T-helper 2 cell treated with Interferon-gamma antibody and Interleukin-4, amounts not matched to agents 5 μg/mL and 100 μg/mL, for 36 hours (primary cell): ENCODE measurements at regions not wholly inside any gene's neighbourhood (a gene's known extent, or its start where the extent isn't known, plus 50 kb on each side); places are given as distances from the start of the nearest gene placed in this dataset.

ENCODE experiments used
- DNase-seq: peaks from one replicate; pipeline ENCODE4 v3.0.0; 2021; ENCODE audit warnings: low spot score
- H3K27ac Mint-ChIP-seq: one replicate; pipeline ENCODE4 v1.8.0; 2021; ENCODE audit warnings: mild to moderate bottlenecking, mixed read lengths
- H3K27me3 Mint-ChIP-seq: one replicate; pipeline ENCODE4 v1.8.0; 2021; ENCODE audit warnings: low read depth, mixed read lengths
- H3K36me3 Mint-ChIP-seq: one replicate; pipeline ENCODE4 v1.8.0; 2021; ENCODE audit warnings: low read depth, mixed read lengths
- H3K4me1 Mint-ChIP-seq: one replicate; pipeline ENCODE4 v1.8.0; 2021; ENCODE audit warnings: low read depth, mixed read lengths
- H3K4me3 Mint-ChIP-seq: one replicate; pipeline ENCODE4 v1.8.0; 2022; ENCODE audit warnings: mild to moderate bottlenecking, moderate library complexity, mixed read lengths
- H3K9me3 Mint-ChIP-seq: one replicate; pipeline ENCODE4 v1.8.0; 2021; ENCODE audit warnings: mixed read lengths

GRCh38 chr2:122244598-122245229 lies 489.3 kb downstream of the TSN start:
- no peak for DNase-seq
- Mint-ChIP-seq H3K36me3 (no peaks in the 10 kb centered on the region), H3K4me3 (no peak overlapping the region), H3K4me1 (no peaks in the 10 kb centered on the region), H3K27ac (no peak overlapping the region), H3K27me3 (peaks cover 2% of the 10 kb centered on the region), H3K9me3 (no peaks in the 10 kb centered on the region)

- no peak overlapping the region for H3K27ac Mint-ChIP-seq
- DNase-seq, result no peak
- no peaks in the 10 kb centered on the region for H3K9me3 Mint-ChIP-seq
- no peaks in the 10 kb centered on the region for H3K36me3 Mint-ChIP-seq
- peaks cover under 1% of the 10 kb centered on the region for H3K27me3 Mint-ChIP-seq
- no peak overlapping the region for H3K4me3 Mint-ChIP-seq
- no peaks in the 10 kb centered on the region for H3K4me1 Mint-ChIP-seq
These were observed 494.2 kb downstream of the TSN start for GRCh38 chr2:122249673-122250072.

DNA sequence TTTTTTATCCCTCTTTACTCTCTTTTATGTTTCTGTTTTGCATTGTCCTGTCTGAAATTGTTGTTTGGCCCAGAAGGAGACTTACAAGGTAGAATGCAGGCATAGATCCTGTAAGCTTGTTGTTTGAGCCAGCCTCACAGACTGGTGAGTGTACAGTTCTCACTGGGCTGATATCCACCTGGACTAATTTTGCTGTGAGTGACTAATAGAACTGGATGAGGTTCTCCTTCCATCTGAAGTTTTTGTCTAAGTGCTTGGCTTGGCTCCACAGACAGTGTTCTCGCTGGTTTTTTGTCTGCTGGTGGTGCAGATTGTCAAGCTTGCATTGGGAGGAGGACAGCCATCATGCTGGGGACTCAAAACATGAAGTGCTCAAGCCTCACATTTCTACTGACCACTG lies 495.7 kb downstream of the TSN start:
- Mint-ChIP-seq H3K4me3 (no peak overlapping the region), H3K4me1 (no peaks in the 10 kb centered on the region), H3K27ac (no peak overlapping the region), H3K27me3 (no peaks in the 10 kb centered on the region), H3K36me3 (no peaks in the 10 kb centered on the region), H3K9me3 (no peaks in the 10 kb centered on the region)
- no peak for DNase-seq

- Mint-ChIP-seq H3K9me3 (no peaks in the 10 kb centered on the region), H3K27me3 (no peaks in the 10 kb centered on the region), H3K36me3 (no peaks in the 10 kb centered on the region), H3K4me3 (no peak overlapping the region), H3K27ac (no peak overlapping the region), H3K4me1 (no peaks in the 10 kb centered on the region)
- DNase-seq, result no peak
These were observed 496.1 kb downstream of the TSN start for GRCh38 chr2:122251566-122251965.

- Mint-ChIP-seq H3K4me3 (no peak overlapping the region), H3K27me3 (no peaks in the 10 kb centered on the region), H3K9me3 (no peaks in the 10 kb centered on the region), H3K36me3 (no peaks in the 10 kb centered on the region), H3K27ac (no peak overlapping the region), H3K4me1 (no peaks in the 10 kb centered on the region)
- no peak for DNase-seq
These were observed 500.5 kb downstream of the TSN start for GRCh38 chr2:122255924-122256323.

- no peaks in the 10 kb centered on the region for H3K36me3 Mint-ChIP-seq
- no peak for DNase-seq
- H3K4me1 Mint-ChIP-seq, result no peaks in the 10 kb centered on the region
- H3K27me3 Mint-ChIP-seq, result no peaks in the 10 kb centered on the region
- H3K9me3 Mint-ChIP-seq, result no peaks in the 10 kb centered on the region
- no peak overlapping the region for H3K27ac Mint-ChIP-seq
- no peak overlapping the region for H3K4me3 Mint-ChIP-seq
These were observed 506.5 kb downstream of the TSN start for GRCh38 chr2:122261911-122262310.

DNA sequence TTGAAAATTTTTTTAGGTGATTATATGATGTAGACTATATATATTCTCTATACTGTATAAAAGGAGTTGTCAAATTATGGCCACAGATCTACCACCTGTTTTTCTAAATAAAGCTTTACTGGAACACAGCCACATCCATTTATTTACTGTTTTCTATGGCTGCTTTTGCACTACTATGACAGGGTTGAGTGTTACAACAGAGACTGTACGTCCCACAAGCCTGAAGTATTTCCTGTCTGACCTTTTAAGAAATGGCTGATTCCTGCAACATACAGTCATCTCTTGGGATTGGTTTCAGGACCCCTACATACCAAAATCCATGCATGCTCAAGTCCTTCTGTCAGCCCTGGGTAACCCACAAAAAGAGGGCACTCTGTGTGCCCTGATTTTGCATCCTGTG lies 508.3 kb downstream of the TSN start:
- H3K27me3 Mint-ChIP-seq, result no peaks in the 10 kb centered on the region
- H3K27ac Mint-ChIP-seq, result no peak overlapping the region
- no peak for DNase-seq
- H3K9me3 Mint-ChIP-seq, result no peaks in the 10 kb centered on the region
- H3K4me1 Mint-ChIP-seq, result no peaks in the 10 kb centered on the region
- H3K4me3 Mint-ChIP-seq, result no peak overlapping the region
- H3K36me3 Mint-ChIP-seq, result no peaks in the 10 kb centered on the region

GRCh38 chr2:122266636-122267035 lies 511.2 kb downstream of the TSN start:
- Mint-ChIP-seq H3K4me1 (no peaks in the 10 kb centered on the region), H3K27ac (no peak overlapping the region), H3K9me3 (no peaks in the 10 kb centered on the region), H3K4me3 (no peak overlapping the region), H3K27me3 (no peaks in the 10 kb centered on the region), H3K36me3 (no peaks in the 10 kb centered on the region)
- no peak for DNase-seq

- DNase-seq, result no peak
- no peaks in the 10 kb centered on the region for H3K36me3 Mint-ChIP-seq
- no peak overlapping the region for H3K4me3 Mint-ChIP-seq
- H3K4me1 Mint-ChIP-seq, result no peaks in the 10 kb centered on the region
- no peaks in the 10 kb centered on the region for H3K27me3 Mint-ChIP-seq
- no peak overlapping the region for H3K27ac Mint-ChIP-seq
- H3K9me3 Mint-ChIP-seq, result no peaks in the 10 kb centered on the region
These were observed 512.5 kb downstream of the TSN start for GRCh38 chr2:122267947-122268346.

- no peak for DNase-seq
- no peaks in the 10 kb centered on the region for H3K36me3 Mint-ChIP-seq
- no peak overlapping the region for H3K27ac Mint-ChIP-seq
These were observed 518.5 kb downstream of the TSN start for GRCh38 chr2:122273785-122274419.

GRCh38 chr2:122277956-122278355 lies 522.5 kb downstream of the TSN start:
- Mint-ChIP-seq H3K4me3 (no peak overlapping the region), H3K4me1 (no peaks in the 10 kb centered on the region), H3K27ac (no peak overlapping the region), H3K27me3 (no peaks in the 10 kb centered on the region), H3K36me3 (no peaks in the 10 kb centered on the region), H3K9me3 (peaks cover 8% of the 10 kb centered on the region)
- no peak for DNase-seq

More at GRCh38 chr2:122273785-122274419, 518.5 kb downstream of the TSN start:
- Mint-ChIP-seq H3K4me1 (no peaks in the 10 kb centered on the region), H3K27me3 (no peaks in the 10 kb centered on the region), H3K9me3 (peaks cover 8% of the 10 kb centered on the region), H3K4me3 (no peak overlapping the region)

DNA sequence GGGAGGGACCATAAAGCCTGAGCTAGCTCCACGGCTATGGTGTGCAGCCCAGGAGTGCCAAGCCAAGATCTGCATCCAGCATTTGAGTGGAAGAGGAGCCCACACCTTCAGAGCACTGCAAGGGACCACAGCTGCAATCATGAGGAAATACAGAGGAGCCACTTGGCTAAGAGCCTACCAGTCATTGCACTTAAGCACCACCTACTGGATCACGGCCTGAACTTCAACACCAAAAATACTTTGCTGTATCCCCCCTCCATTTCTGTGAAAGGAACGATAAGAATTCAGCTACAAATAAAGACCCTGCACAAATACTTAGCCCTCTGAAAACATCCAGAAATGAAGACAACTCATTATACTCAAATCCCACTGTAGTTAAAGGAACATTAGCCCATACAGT lies 545.3 kb downstream of the TSN start:
- no peaks in the 10 kb centered on the region for H3K4me1 Mint-ChIP-seq
- no peaks in the 10 kb centered on the region for H3K9me3 Mint-ChIP-seq
- no peak overlapping the region for H3K27ac Mint-ChIP-seq
- H3K36me3 Mint-ChIP-seq, result no peaks in the 10 kb centered on the region
- no peaks in the 10 kb centered on the region for H3K27me3 Mint-ChIP-seq
- H3K4me3 Mint-ChIP-seq, result no peak overlapping the region
- no peak for DNase-seq

- Mint-ChIP-seq H3K27me3 (no peaks in the 10 kb centered on the region), H3K36me3 (no peaks in the 10 kb centered on the region), H3K9me3 (no peaks in the 10 kb centered on the region), H3K4me1 (no peaks in the 10 kb centered on the region), H3K4me3 (no peak overlapping the region), H3K27ac (no peak overlapping the region)
- DNase-seq, result no peak
These were observed 552.3 kb downstream of the TSN start for GRCh38 chr2:122307763-122308162.

- no peaks in the 10 kb centered on the region for H3K9me3 Mint-ChIP-seq
- H3K27ac Mint-ChIP-seq, result no peak overlapping the region
- H3K4me3 Mint-ChIP-seq, result no peak overlapping the region
- DNase-seq, result no peak
- H3K36me3 Mint-ChIP-seq, result no peaks in the 10 kb centered on the region
- H3K27me3 Mint-ChIP-seq, result no peaks in the 10 kb centered on the region
- H3K4me1 Mint-ChIP-seq, result no peaks in the 10 kb centered on the region
These were observed 559.9 kb downstream of the TSN start for GRCh38 chr2:122315306-122315705.
